Right ventricle myocardium superior (tissue), 1 donor: ENCODE measurements at regions not wholly inside any gene's neighbourhood (a gene's known extent, or its start where the extent isn't known, plus 50 kb on each side); places are given as distances from the start of the nearest gene placed in this dataset.
"Not testable (repeated sequence)": the region's sequence is repeated elsewhere in the genome, so short reads cannot be mapped to it uniquely, and the experiment has no call there.

Experiments used
- ATAC-seq: fragments of 200-7000 bp; cut with Tn5 transposase; one replicate; pipeline ENCODE4 v1.9.1; 2020; ENCODE audit warnings: mild to moderate bottlenecking; ENCODE audit not compliant: poor library complexity
- DNase-seq: peaks from one replicate; pipeline ENCODE4 v3.0.0-alpha.2; 2020
- intact Hi-C: fragments of 100-400 bp; cut with DNase I; formaldehyde crosslinking; loops from one replicate; pipeline ENCODE4 v1.11.2; 2022
- donor health status: DM: no; HTN: yes; CAD: no; lungs with severe emphysema.

GRCh38 chr13:111659219-111659775 lies 338.9 kb downstream of the TEX29 start:
- ATAC-seq: no peak
- intact Hi-C loops: no loop called here
- no peak for DNase-seq

- intact Hi-C loops: no loop called here
- ATAC-seq (peak; percentile 40), DNase-seq (peak; percentile 77)
These were observed 339.4 kb downstream of the TEX29 start for GRCh38 chr13:111659842-111660241.

GRCh38 chr13:111661052-111661451 lies 340.6 kb downstream of the TEX29 start:
- DNase-seq (no peak), ATAC-seq (no peak)
- intact Hi-C loops: no loop called here

- intact Hi-C loops: no loop called here
- no peak for DNase-seq
These were observed 341.3 kb downstream of the TEX29 start for GRCh38 chr13:111661776-111662175.

GRCh38 chr13:111662451-111662850 lies 342.0 kb downstream of the TEX29 start:
- DNase-seq (no peak), ATAC-seq (peak; percentile 55)
- intact Hi-C loops: no loop called here

More at GRCh38 chr13:111661776-111662175, 341.3 kb downstream of the TEX29 start:
- no peak for ATAC-seq

- DNase-seq (no peak), ATAC-seq (peak; percentile 16)
- intact Hi-C loops: no loop called here
These were observed 342.5 kb downstream of the TEX29 start for GRCh38 chr13:111662895-111663294.

- DNase-seq (no peak), ATAC-seq (no peak)
- intact Hi-C loops: no loop called here
These were observed 343.1 kb downstream of the TEX29 start for GRCh38 chr13:111663505-111663904.

- intact Hi-C loops: no loop called here
- ATAC-seq (peak; percentile 38), DNase-seq (no peak)
These were observed 343.5 kb downstream of the TEX29 start for GRCh38 chr13:111663953-111664421.

GRCh38 chr13:111664696-111665095 lies 344.3 kb downstream of the TEX29 start:
- ATAC-seq (no peak), DNase-seq (no peak)
- intact Hi-C loops: no loop called here

GRCh38 chr13:111665691-111666095 lies 345.3 kb downstream of the TEX29 start:
- intact Hi-C loops: no loop called here
- no peak for DNase-seq
- no peak for ATAC-seq

GRCh38 chr13:111666164-111666776 lies 345.8 kb downstream of the TEX29 start:
- DNase-seq: no peak
- ATAC-seq: no peak
- intact Hi-C loops: no loop called here

GRCh38 chr13:111667757-111668156 lies 347.3 kb downstream of the TEX29 start:
- DNase-seq: no peak
- no peak for ATAC-seq
- intact Hi-C loops: no loop called here

- intact Hi-C loops: no loop called here
- ATAC-seq (no peak), DNase-seq (no peak)
These were observed 348.0 kb downstream of the TEX29 start for GRCh38 chr13:111668451-111668850.

GRCh38 chr13:111672198-111672597 lies 351.8 kb downstream of the TEX29 start:
- intact Hi-C loops, ATAC-seq, DNase-seq: not testable (repeated sequence)

GRCh38 chr13:111678120-111678882 lies 357.9 kb downstream of the TEX29 start:
- peak; percentile 57 for ATAC-seq
- DNase-seq, intact Hi-C loops: not testable (repeated sequence)

GRCh38 chr13:111679645-111680044 lies 359.2 kb downstream of the TEX29 start:
- intact Hi-C loops, ATAC-seq, DNase-seq: not testable (repeated sequence)

GRCh38 chr13:111680100-111680499 lies 359.7 kb downstream of the TEX29 start:
- intact Hi-C loops, DNase-seq, ATAC-seq: not testable (repeated sequence)

GRCh38 chr13:111692028-111692427 lies 371.6 kb downstream of the TEX29 start:
- intact Hi-C loops, ATAC-seq, DNase-seq: not testable (repeated sequence)

GRCh38 chr13:111696121-111696520 lies 370.8 kb upstream of the SOX1 start:
- DNase-seq, intact Hi-C loops, ATAC-seq: not testable (repeated sequence)

- ATAC-seq, intact Hi-C loops, DNase-seq: not testable (repeated sequence)
These were observed 364.9 kb upstream of the SOX1 start for GRCh38 chr13:111702059-111702458.
